HCT116 (cell line): ENCODE measurements at regions not wholly inside any gene's neighbourhood (a gene's known extent, or its start where the extent isn't known, plus 50 kb on each side); places are given as distances from the start of the nearest gene placed in this dataset.

ENCODE experiments used
- ATAC-seq: fragments of 200-7000 bp; cut with Tn5 transposase; 2 replicates; pipeline ENCODE4 v1.9.1; 2020; ENCODE audit warnings: mild to moderate bottlenecking, moderate library complexity
- BruUV-seq: library from RNA; stranded (reverse); fragments of 400-500 nt; replicated peaks from 2 replicates; lab custom pipeline; 2021; lab: Mats Ljungman, UMichigan
- CTCF ChIA-PET: fragments of 300-600 bp; sonication (Branson Sonifier 250); formaldehyde crosslinking; loops from one replicate; lab custom pipeline; 2021; ENCODE audit warnings: antibody characterized with exemption; lab: Charles Lee
- POLR2A ChIA-PET: fragments of 300-600, 350-600 bp; sonication (Branson Sonifier 250); formaldehyde crosslinking; loops from one replicate; lab custom pipeline; 2021; ENCODE audit warnings: antibody characterized with exemption; lab: Charles Lee
- RAD21 ChIA-PET, 2 experiments: fragments of 300-600 bp; sonication (Branson Sonifier 250); formaldehyde crosslinking; loops; one replicate each; lab custom pipeline; 2023; ENCODE audit warnings: low total read pairs in 2 of 2; ENCODE audit not compliant: uncharacterized antibody in 2 of 2, unreplicated experiment in 2 of 2, low non-redundant PET in 1 of 2; lab: Charles Lee
- DNase-seq: peaks from one replicate; pipeline ENCODE4 v3.0.0-alpha.2; 2010; ENCODE audit warnings: low read depth, low spot score
- H2AFZ ChIP-seq: fragments of 200-600 bp; shearing (Covaris generic), sonication (generic); 2 replicates; pipeline ENCODE4 v1.6.1; 2017; ENCODE audit warnings: low read depth, mixed run types, mixed read lengths, antibody characterized with exemption, low read length; ENCODE audit not compliant: poor library complexity, severe bottlenecking
- H3K27ac ChIP-seq: 2 replicates; pipeline ENCODE4 v1.5.1; 2012; ENCODE audit warnings: low read depth, low read length
- H3K27me3 ChIP-seq: fragments of 200-600 bp; sonication (generic); 2 replicates; pipeline ENCODE4 v1.6.1; 2016; ENCODE audit warnings: mixed run types, low read length, mixed read lengths; ENCODE audit not compliant: insufficient read depth
- H3K36me3 ChIP-seq, 2 experiments: fragments of 200-500 bp in 1 of 2; fragments of 200-600 bp in 1 of 2; sonication (Bioruptor generic) in 1 of 2; sonication (generic) in 1 of 2; 2 replicates each; pipeline versions ENCODE4 v1.5.1 to v1.6.1; 2014 to 2016; ENCODE audit warnings: low read length in 2 of 2, inconsistent platforms in 1 of 2, mixed read lengths in 1 of 2, mixed run types in 1 of 2; ENCODE audit not compliant: insufficient read depth in 2 of 2, control insufficient read depth in 1 of 2
- H3K4me1 ChIP-seq, 2 experiments: fragments of 200-600 bp in 1 of 2; sonication (generic) in 1 of 2; 2 replicates each; pipeline versions ENCODE4 v1.5.1 to v1.6.1; 2012 to 2017; ENCODE audit warnings: low read length in 2 of 2, inconsistent platforms in 1 of 2, mild to moderate bottlenecking in 1 of 2, mixed read lengths in 1 of 2, mixed run types in 1 of 2, moderate library complexity in 1 of 2; ENCODE audit not compliant: insufficient read depth in 2 of 2, control insufficient read depth in 1 of 2
- H3K4me2 ChIP-seq: fragments of 200-600 bp; sonication (generic); 2 replicates; pipeline ENCODE4 v1.6.1; 2017; ENCODE audit warnings: mixed run types, low read length, mixed read lengths
- H3K4me3 ChIP-seq, 2 experiments: fragments of 200-600 bp in 1 of 2; sonication (generic) in 1 of 2; replicated peaks in 1 of 2; 2 replicates each; pipeline ENCODE4 v1.5.1; 2011 to 2016; ENCODE audit warnings: low read length in 2 of 2, control low read depth in 1 of 2, low read depth in 1 of 2, mild to moderate bottlenecking in 1 of 2, mixed read lengths in 1 of 2, mixed run types in 1 of 2
- H3K79me2 ChIP-seq: fragments of 200-600 bp; sonication (generic); 2 replicates; pipeline ENCODE4 v1.6.1; 2017; ENCODE audit warnings: mild to moderate bottlenecking, mixed run types, low read length, moderate library complexity, mixed read lengths; ENCODE audit not compliant: insufficient read depth
- H3K9ac ChIP-seq: fragments of 200-600 bp; sonication (generic); 2 replicates; pipeline ENCODE4 v1.6.1; 2016; ENCODE audit warnings: low read length, mixed read lengths
- H3K9me2 ChIP-seq: fragments of 200-600 bp; sonication (generic), shearing (Covaris generic); 2 replicates; pipeline ENCODE4 v1.6.1; 2017; ENCODE audit warnings: mixed run types, mild to moderate bottlenecking, moderate library complexity; ENCODE audit not compliant: insufficient read depth
- H3K9me3 ChIP-seq, 2 experiments: fragments of 200-500 bp in 1 of 2; fragments of 200-600 bp in 1 of 2; sonication (Bioruptor generic) in 1 of 2; sonication (generic) in 1 of 2; 2 replicates each; pipeline ENCODE4 v1.6.1; 2014 to 2017; ENCODE audit warnings: low read length in 2 of 2, mixed read lengths in 2 of 2, inconsistent platforms in 1 of 2, low read depth in 1 of 2, mild to moderate bottlenecking in 1 of 2, mixed run types in 1 of 2, moderate library complexity in 1 of 2; ENCODE audit not compliant: control insufficient read depth in 1 of 2, insufficient read depth in 1 of 2
- H4K20me1 ChIP-seq: fragments of 200-600 bp; sonication (generic), shearing (Covaris generic); 2 replicates; pipeline ENCODE4 v1.6.1; 2017; ENCODE audit warnings: mixed run types, mild to moderate bottlenecking, moderate library complexity; ENCODE audit not compliant: insufficient read depth
- ATF3 ChIP-seq: IDR thresholded peaks from 2 replicates; pipeline ENCODE4 v1.6.1; 2012
- CEBPB ChIP-seq: IDR thresholded peaks from 2 replicates; pipeline ENCODE4 v1.6.1; 2012; ENCODE audit warnings: low read depth
- EGR1 ChIP-seq: IDR thresholded peaks from 2 replicates; pipeline ENCODE4 v1.6.1; 2012; ENCODE audit warnings: low read depth
- ELF1 ChIP-seq: IDR thresholded peaks from 2 replicates; pipeline ENCODE4 v1.6.1; 2012; ENCODE audit warnings: low read depth, borderline replicate concordance
- EZH2phosphoT487 ChIP-seq: fragments of 200-600 bp; IDR thresholded peaks from 2 replicates; pipeline ENCODE4 v1.6.1; 2018; ENCODE audit warnings: antibody characterized with exemption, borderline replicate concordance
- POLR2A ChIP-seq: IDR thresholded peaks from 2 replicates; pipeline ENCODE4 v1.7.0; 2011; ENCODE audit warnings: borderline replicate concordance; ENCODE audit not compliant: insufficient read depth, insufficient read length; ENCODE audit errors: extremely low read depth
- RAD21 ChIP-seq: IDR thresholded peaks from 2 replicates; pipeline ENCODE4 v1.6.1; 2012; ENCODE audit warnings: low read depth, mild to moderate bottlenecking
- SIN3A ChIP-seq: IDR thresholded peaks from 2 replicates; pipeline ENCODE4 v1.6.1; 2012; ENCODE audit warnings: low read depth
- SRF ChIP-seq: IDR thresholded peaks from 2 replicates; pipeline ENCODE4 v1.6.1; 2012; ENCODE audit warnings: low read depth
- ZBTB33 ChIP-seq: IDR thresholded peaks from 2 replicates; pipeline ENCODE4 v1.6.1; 2011; ENCODE audit warnings: mild to moderate bottlenecking, low read length, moderate library complexity; ENCODE audit not compliant: insufficient replicate concordance; ENCODE audit errors: extremely low read depth
- ZFX ChIP-seq: fragments of 450-650 bp; IDR thresholded peaks from 2 replicates; pipeline ENCODE4 v1.6.1; 2017
- intact Hi-C: fragments of 100-400 bp; cut with micrococcal nuclease; formaldehyde crosslinking; loops from 2 replicates; pipeline ENCODE4 v1.10.0; 2022

- TF ChIP-seq SRF (0 out of 2 replicates have a peak, but pooled peaks have one; percentile 63), EZH2phosphoT487 (no peak), POLR2A (no peak), ZFX (no peak)
Measured at GRCh38 chr3:160134454-160134853, 90.8 kb upstream of the C3orf80 start (continued).

GRCh38 chr3:160134964-160135363 lies 90.3 kb upstream of the C3orf80 start:
- POLR2A ChIA-PET, result interaction anchor here (0.8 kb wide), 1 partner anchor 103 kb away, joined by 3 read pairs; no protein-coding TSS in a partner anchor
- Histone ChIP-seq H3K27ac (no peak overlapping the region), H3K9ac (no peak overlapping the region), H2AFZ (peak overlapping the region; percentile 66), H3K4me3 (no peak overlapping the region), H3K4me2 (peak overlapping the region; percentile 66), H3K9me3 (no peaks in the 10 kb centered on the region), H4K20me1 (no peaks in the 10 kb centered on the region), H3K4me1 (peaks cover 11 to 25% of the 10 kb centered on the region in 2 experiments; a peak in 3 of 4 replicates), H3K9me2 (no peaks in the 10 kb centered on the region), H3K27me3 (no peaks in the 10 kb centered on the region), H3K79me2 (no peaks in the 10 kb centered on the region), H3K36me3 (no peaks in the 10 kb centered on the region)
- ATAC-seq, result no peak
- DNase-seq, result no peak
- no TSS peak for BruUV-seq
- intact Hi-C loops, result loop anchor here (1.0 kb wide), 1 partner anchor 103 kb away; no protein-coding TSS in a partner anchor
- RAD21 ChIA-PET, result no interaction called here
- CTCF ChIA-PET, result interaction anchor here (1.1 to 2.3 kb wide), 4 partner anchors 23 to 250 kb away, joined by 4 to 17 read pairs (median 6); no protein-coding TSS in a partner anchor
- no peak for TF ChIP-seq SIN3A
- TF ChIP-seq CEBPB, result peak; percentile 90

GRCh38 chr3:160135851-160136250 lies 89.4 kb upstream of the C3orf80 start:
- Histone ChIP-seq H3K9me3 (no peaks in the 10 kb centered on the region), H3K27ac (no peak overlapping the region), H2AFZ (no peak overlapping the region), H3K9ac (no peak overlapping the region), H3K9me2 (no peaks in the 10 kb centered on the region), H4K20me1 (no peaks in the 10 kb centered on the region), H3K4me2 (no peak overlapping the region), H3K27me3 (no peaks in the 10 kb centered on the region), H3K4me3 (no peak overlapping the region), H3K36me3 (no peaks in the 10 kb centered on the region), H3K79me2 (no peaks in the 10 kb centered on the region), H3K4me1 (peaks cover 11 to 23% of the 10 kb centered on the region in 2 experiments; a peak in 3 of 4 replicates)
- no TSS peak for BruUV-seq
- ChIA-PET RAD21 (no interaction called here), CTCF (interaction anchor here (2.1 kb wide), 1 partner anchor 251 kb away, joined by 7 read pairs; no protein-coding TSS in a partner anchor), POLR2A (no interaction called here)
- DNase-seq (no peak), ATAC-seq (no peak)
- TF ChIP-seq ATF3, result no peak
- TF ChIP-seq EGR1, result no peak
- TF ChIP-seq ZBTB33, result no peak
- TF ChIP-seq RAD21, result no peak
- no peak for TF ChIP-seq ZFX
- no peak for TF ChIP-seq ELF1
- intact Hi-C loops, result no loop called here
